Heart left ventricle (tissue), 16 donors: ENCODE measurements at regions not wholly inside any gene's neighbourhood (a gene's known extent, or its start where the extent isn't known, plus 50 kb on each side); places are given as distances from the start of the nearest gene placed in this dataset.

ENCODE experiments used
- ATAC-seq, 4 donors: fragments of 200-7000 bp; cut with Tn5 transposase; one replicate each; pipeline ENCODE4 v1.9.1; 2020 to 2022; ENCODE audit warnings: moderate library complexity in 4 of 4, mild to moderate bottlenecking in 3 of 4, moderate number of reproducible peaks in 1 of 4
- DNase-seq, 5 donors: peaks; one replicate each; pipeline ENCODE4 v3.0.0-alpha.2; 2020
- H3K27ac ChIP-seq, 12 donors: fragments of 200-600 bp; sonication (generic) in 4 of 12; one replicate each; pipeline versions ENCODE4 v1.5.0 to v1.8.0; 2016 to 2022; ENCODE audit warnings: mild to moderate bottlenecking in 2 of 12
- H3K27me3 ChIP-seq, 9 donors: fragments of 200-600 bp; sonication (generic) in 2 of 9; one replicate each; pipeline versions ENCODE4 v1.5.1 to v1.8.0; 2016 to 2022; ENCODE audit warnings: mild to moderate bottlenecking in 3 of 9
- H3K36me3 ChIP-seq, 9 donors: fragments of 200-600 bp; sonication (generic) in 2 of 9; one replicate each; pipeline versions ENCODE4 v1.5.0 to v1.8.0; 2018 to 2022; ENCODE audit warnings: mild to moderate bottlenecking in 2 of 9
- H3K4me1 ChIP-seq, 12 donors: fragments of 200-600 bp; sonication (generic) in 4 of 12; one replicate each; pipeline versions ENCODE4 v1.5.0 to v1.8.0; 2016 to 2022; ENCODE audit warnings: mild to moderate bottlenecking in 3 of 12
- H3K4me3 ChIP-seq, 12 donors: fragments of 200-600 bp; sonication (generic) in 4 of 12; one replicate each; pipeline versions ENCODE4 v1.5.0 to v1.8.0; 2017 to 2022; ENCODE audit warnings: mild to moderate bottlenecking in 9 of 12, moderate library complexity in 4 of 12
- H3K9me3 ChIP-seq, 12 donors: fragments of 200-600 bp; sonication (generic) in 4 of 12; one replicate each; pipeline versions ENCODE4 v1.5.0 to v1.8.0; 2016 to 2022; ENCODE audit warnings: mild to moderate bottlenecking in 1 of 12
- POLR2A ChIP-seq, 2 donors: fragments of 450-650 bp; IDR thresholded peaks; one replicate each; pipeline ENCODE4 v1.6.1; 2017; ENCODE audit warnings: antibody characterized with exemption in 2 of 2, mild to moderate bottlenecking in 2 of 2, moderate library complexity in 2 of 2
- WGBS, 4 donors: extraction: QIAGEN DNeasy Blood & Tissue Kit in 2 of 4; methylation state at CpG; one replicate each; pipeline versions ENCODE4 v1.1.5 to v1.1.7; 2013 to 2018; 5-methylcytosine and 5-hydroxymethylcytosine counted together
- intact Hi-C, 10 donors: fragments of 100-400 bp; cut with DNase I; formaldehyde crosslinking; loops; one replicate each; pipeline versions ENCODE4 v1.11.1 to v1.14.2; 2022
- TF ChIP-seq, protein P1 (sequence below), 12 donors: fragments of 200-600 bp; sonication (generic) in 4 of 12; IDR thresholded peaks; one replicate each; pipeline versions ENCODE4 v1.5.0 to v1.8.0; 2018 to 2022; ENCODE audit warnings: antibody characterized with exemption in 12 of 12, mild to moderate bottlenecking in 5 of 12
- donor health status: ischemic (EF 13 %, LVEDD 7.1; RV severe dilation, severe dysfunction).
- donor health status: healthy with polysubstance abuse.
- donor health status: DM: no; HTN: yes; CAD: no.
- donor health status: DM: no; HTN: no; CAD: no.
- donor health status: ischemic (EF 25% LVEDD 6.9; RV normal size, moderate dysfunction).
- donor health status: ischemic (EF 25% LVEDD 5.7; RV mildly dilated, moderate dysfunction).
- donor health status: healthy.
- donor health status: DM: yes; HTN: yes; CAD: no.
- donor health status: ischemic (EF 35%, LVEDD 5.7; RV mildly dilated, moderate dysfunction).
- donor health status: nonischemic (EF 11% LVEDD 7.7; RV severe dilation, severe dysfunction).
- donor health status: DM: yes; HTN: yes; CAD: no.
- donor health status: PGD.
- donor health status: ischemic (EF 29% LVEDD 5.4; RV normal size, mild dysfunction).
- donor health status: nonischemic (EF 23%, LVEDD 6.1; RV moderate dilation, normal function).

DNA sequence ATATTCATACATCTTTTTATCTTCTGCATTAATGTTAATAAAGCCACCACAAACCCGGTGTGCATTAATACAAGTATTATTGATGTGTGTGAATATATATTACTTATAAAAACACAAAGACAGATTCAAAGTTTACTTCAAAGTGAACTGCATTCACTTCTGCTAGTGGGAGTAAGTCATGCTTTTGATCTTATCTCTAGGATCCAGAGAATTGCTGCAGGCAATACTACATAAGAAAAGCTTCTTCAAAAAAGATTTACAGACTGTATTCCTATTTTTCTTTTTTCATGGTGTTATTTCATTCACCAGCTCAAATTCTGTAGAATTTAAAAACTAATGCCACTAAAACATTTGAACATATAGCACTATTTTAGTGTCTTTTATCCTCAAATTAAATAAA, 87.5 kb upstream of the CBLB start:
- no peak for TF ChIP-seq POLR2A (IDR thresholded peaks at IDR 0.05)
- TF ChIP-seq, protein P1, sequence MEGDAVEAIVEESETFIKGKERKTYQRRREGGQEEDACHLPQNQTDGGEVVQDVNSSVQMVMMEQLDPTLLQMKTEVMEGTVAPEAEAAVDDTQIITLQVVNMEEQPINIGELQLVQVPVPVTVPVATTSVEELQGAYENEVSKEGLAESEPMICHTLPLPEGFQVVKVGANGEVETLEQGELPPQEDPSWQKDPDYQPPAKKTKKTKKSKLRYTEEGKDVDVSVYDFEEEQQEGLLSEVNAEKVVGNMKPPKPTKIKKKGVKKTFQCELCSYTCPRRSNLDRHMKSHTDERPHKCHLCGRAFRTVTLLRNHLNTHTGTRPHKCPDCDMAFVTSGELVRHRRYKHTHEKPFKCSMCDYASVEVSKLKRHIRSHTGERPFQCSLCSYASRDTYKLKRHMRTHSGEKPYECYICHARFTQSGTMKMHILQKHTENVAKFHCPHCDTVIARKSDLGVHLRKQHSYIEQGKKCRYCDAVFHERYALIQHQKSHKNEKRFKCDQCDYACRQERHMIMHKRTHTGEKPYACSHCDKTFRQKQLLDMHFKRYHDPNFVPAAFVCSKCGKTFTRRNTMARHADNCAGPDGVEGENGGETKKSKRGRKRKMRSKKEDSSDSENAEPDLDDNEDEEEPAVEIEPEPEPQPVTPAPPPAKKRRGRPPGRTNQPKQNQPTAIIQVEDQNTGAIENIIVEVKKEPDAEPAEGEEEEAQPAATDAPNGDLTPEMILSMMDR (IDR thresholded peaks at IDR 0.05): no peak
- H3K4me3 ChIP-seq: no peak overlapping the region
- ATAC-seq (no peak), DNase-seq (no peak)
- H3K9me3 ChIP-seq: no peaks in the 10 kb centered on the region
- H3K4me1 ChIP-seq: no peaks in the 10 kb centered on the region
- H3K27me3 ChIP-seq: no peaks in the 10 kb centered on the region
- H3K36me3 ChIP-seq: no peaks in the 10 kb centered on the region
- no peak overlapping the region for H3K27ac ChIP-seq
- WGBS, 4 donors: 89 to 97% (median 91%) methylated on average over 1 of the region's 1 CpG
- intact Hi-C loops: no loop called here

GRCh38 chr3:105957722-105958121, 88.9 kb upstream of the CBLB start:
- Histone ChIP-seq H3K4me1 (peaks cover 0 to 6% (median 0%) of the 10 kb centered on the region in 12 donors), H3K27ac (no peak overlapping the region), H3K27me3 (no peaks in the 10 kb centered on the region), H3K4me3 (no peak overlapping the region), H3K9me3 (no peaks in the 10 kb centered on the region), H3K36me3 (no peaks in the 10 kb centered on the region)
- no peak for DNase-seq
- TF ChIP-seq, protein P1 (IDR thresholded peaks at IDR 0.05): no peak
- no peak for TF ChIP-seq POLR2A (IDR thresholded peaks at IDR 0.05)
- ATAC-seq: no peak
- intact Hi-C loops: no loop called here
- 95 to 98% (median 97%) methylated on average over 5 of the region's 5 CpGs for WGBS, 4 donors

- intact Hi-C loops: no loop called here
- 91 to 95% (median 92%) methylated on average over 5 of the region's 5 CpGs for WGBS, 4 donors
These were observed 89.6 kb upstream of the CBLB start for GRCh38 chr3:105958237-105959000.

DNA sequence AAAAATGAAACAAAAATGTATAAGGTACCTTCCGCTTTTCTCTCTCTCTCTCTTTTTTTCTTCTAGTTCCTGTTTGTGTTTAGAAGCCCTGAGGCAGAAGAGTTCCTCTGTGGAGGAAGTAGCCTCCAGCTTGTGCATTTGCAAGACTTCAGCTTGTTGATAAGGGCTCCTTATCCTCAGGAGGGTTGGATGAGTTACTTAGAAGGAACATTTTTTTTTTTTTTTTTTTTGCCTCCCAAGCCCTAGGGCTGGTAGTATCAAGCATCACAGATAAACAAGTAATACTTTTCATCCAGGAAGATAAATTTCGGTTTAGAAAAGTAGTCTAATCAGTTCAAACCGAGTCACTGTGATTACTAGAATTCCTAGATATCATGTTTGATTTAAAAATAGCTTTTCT, 91.0 kb upstream of the CBLB start:
- no peak for DNase-seq
- intact Hi-C loops: no loop called here
- H3K4me3 ChIP-seq: no peak overlapping the region
- no peaks in the 10 kb centered on the region for H3K27me3 ChIP-seq
- WGBS, 4 donors: 49 to 65% (median 53%) methylated on average over 3 of the region's 3 CpGs
- no peak for ATAC-seq
- TF ChIP-seq, protein P1 (IDR thresholded peaks at IDR 0.05): no peak
- no peak for TF ChIP-seq POLR2A (IDR thresholded peaks at IDR 0.05)
- no peaks in the 10 kb centered on the region for H3K36me3 ChIP-seq
- H3K4me1 ChIP-seq: peaks cover 0 to 6% (median 0%) of the 10 kb centered on the region in 12 donors
- H3K27ac ChIP-seq: no peak overlapping the region
- no peaks in the 10 kb centered on the region for H3K9me3 ChIP-seq

More at GRCh38 chr3:105958237-105959000, 89.6 kb upstream of the CBLB start:
- ATAC-seq (no peak), DNase-seq (no peak)
- TF ChIP-seq POLR2A (IDR thresholded peaks at IDR 0.05): no peak
- TF ChIP-seq, protein P1 (IDR thresholded peaks at IDR 0.05): no peak
- H3K27me3 ChIP-seq: no peaks in the 10 kb centered on the region
- H3K9me3 ChIP-seq: no peaks in the 10 kb centered on the region
- no peak overlapping the region for H3K4me3 ChIP-seq
- H3K36me3 ChIP-seq: no peaks in the 10 kb centered on the region
- no peak overlapping the region for H3K27ac ChIP-seq
- peaks cover 0 to 6% (median 0%) of the 10 kb centered on the region in 12 donors for H3K4me1 ChIP-seq
